Glutamatergic neuron (in vitro differentiated cells): ENCODE measurements at regions not wholly inside any gene's neighbourhood (a gene's known extent, or its start where the extent isn't known, plus 50 kb on each side); places are given as distances from the start of the nearest gene placed in this dataset.

Experiments
- DNase-seq: peaks from one replicate; pipeline ENCODE4 v3.0.0; 2022
- H3K27ac Mint-ChIP-seq: one replicate; pipeline ENCODE4 v1.8.0; 2020; ENCODE audit warnings: mild to moderate bottlenecking, mixed read lengths, inconsistent platforms; ENCODE audit not compliant: unreplicated experiment
- H3K27me3 Mint-ChIP-seq: one replicate; pipeline ENCODE4 v1.8.0; 2020; ENCODE audit warnings: mild to moderate bottlenecking, moderate library complexity, mixed read lengths, inconsistent platforms; ENCODE audit not compliant: unreplicated experiment
- H3K36me3 Mint-ChIP-seq: one replicate; pipeline ENCODE4 v1.8.0; 2020; ENCODE audit warnings: mild to moderate bottlenecking, mixed read lengths, inconsistent platforms; ENCODE audit not compliant: unreplicated experiment
- H3K4me1 Mint-ChIP-seq: one replicate; pipeline ENCODE4 v1.8.0; 2020; ENCODE audit warnings: mild to moderate bottlenecking, low read depth, mixed read lengths, inconsistent platforms; ENCODE audit not compliant: unreplicated experiment
- H3K4me3 Mint-ChIP-seq: one replicate; pipeline ENCODE4 v1.8.0; 2020; ENCODE audit warnings: mild to moderate bottlenecking, mixed read lengths, inconsistent platforms; ENCODE audit not compliant: unreplicated experiment
- H3K9me3 Mint-ChIP-seq: one replicate; pipeline ENCODE4 v1.8.0; 2020; ENCODE audit warnings: mild to moderate bottlenecking, moderate library complexity, mixed read lengths, inconsistent platforms; ENCODE audit not compliant: unreplicated experiment
- CTCF ChIP-seq: fragments of 200-600 bp; sonication (generic); IDR thresholded peaks from one replicate; pipeline ENCODE4 v1.5.0; 2021; ENCODE audit not compliant: partially characterized antibody, unreplicated experiment

GRCh38 chr17:77419547-77420094 lies 278.9 kb downstream of the SEC14L1 start:
- H3K27me3 Mint-ChIP-seq = peaks cover 14% of the 10 kb centered on the region
- DNase-seq = peak; percentile 71
- H3K36me3 Mint-ChIP-seq = no peaks in the 10 kb centered on the region
- peaks cover 36% of the 10 kb centered on the region for H3K4me1 Mint-ChIP-seq
- peak overlapping the region; percentile 89 for H3K27ac Mint-ChIP-seq
- TF ChIP-seq CTCF = no peak
- H3K4me3 Mint-ChIP-seq = no peak overlapping the region
- peaks cover 17% of the 10 kb centered on the region for H3K9me3 Mint-ChIP-seq

- Mint-ChIP-seq H3K9me3 (peaks cover 17% of the 10 kb centered on the region), H3K27me3 (peaks cover 14% of the 10 kb centered on the region), H3K4me1 (peaks cover 36% of the 10 kb centered on the region), H3K36me3 (no peaks in the 10 kb centered on the region), H3K4me3 (peak overlapping the region; percentile 76), H3K27ac (peak overlapping the region; percentile 89)
- peak; percentile 60 for DNase-seq
- TF ChIP-seq CTCF = no peak
These were observed 279.5 kb downstream of the SEC14L1 start for GRCh38 chr17:77420095-77420803.

- no peak for TF ChIP-seq CTCF
- peaks cover 17% of the 10 kb centered on the region for H3K9me3 Mint-ChIP-seq
- peak overlapping the region; percentile 76 for H3K4me3 Mint-ChIP-seq
- H3K36me3 Mint-ChIP-seq = no peaks in the 10 kb centered on the region
- peaks cover 37% of the 10 kb centered on the region for H3K4me1 Mint-ChIP-seq
- peak overlapping the region; percentile 92 for H3K27ac Mint-ChIP-seq
- H3K27me3 Mint-ChIP-seq = peaks cover 14% of the 10 kb centered on the region
- peak; percentile 59 for DNase-seq
These were observed 280.2 kb downstream of the SEC14L1 start for GRCh38 chr17:77420804-77421629.

- H3K27me3 Mint-ChIP-seq = peaks cover 11% of the 10 kb centered on the region
- H3K4me3 Mint-ChIP-seq = peak overlapping the region; percentile 76
- DNase-seq = no peak
- peaks cover 37% of the 10 kb centered on the region for H3K4me1 Mint-ChIP-seq
- H3K36me3 Mint-ChIP-seq = no peaks in the 10 kb centered on the region
- peak overlapping the region; percentile 92 for H3K27ac Mint-ChIP-seq
- peaks cover 15% of the 10 kb centered on the region for H3K9me3 Mint-ChIP-seq
- TF ChIP-seq CTCF = no peak
These were observed 280.8 kb downstream of the SEC14L1 start for GRCh38 chr17:77421630-77421972.
